ENCODE measurements at regions not wholly inside any gene's neighbourhood (a gene's known extent, or its start where the extent isn't known, plus 50 kb on each side); places are given as distances from the start of the nearest gene placed in this dataset.

GRCh38 chr1:219794085-219794743 lies 134.1 kb downstream of the SLC30A10 start:
- TF ChIP-seq POLR2A (IDR thresholded peaks at IDR 0.05) (no peak), CTCF (IDR thresholded peaks at IDR 0.05 in 4 of 5, conservative IDR thresholded peaks at IDR 0.05 in 1 of 5) (no peak)
